ENCODE measurements at regions not wholly inside any gene's neighbourhood (a gene's known extent, or its start where the extent isn't known, plus 50 kb on each side); places are given as distances from the start of the nearest gene placed in this dataset.

GRCh38 chr5:162886717-162887116 is 550.7 kb upstream of the CCNG1 start:
- CTCF ChIA-PET, result interaction anchor here (1.4 kb wide), 1 partner anchor 10 kb away, joined by 3 read pairs; no protein-coding TSS in a partner anchor

GRCh38 chr5:162888268-162888667 is 549.1 kb upstream of the CCNG1 start:
- ChIA-PET POLR2A (no interaction called here), CTCF (no interaction called here)
- DNase-seq (ENCODE audit: extremely low spot score), result no peak
- TF ChIP-seq, protein P1, sequence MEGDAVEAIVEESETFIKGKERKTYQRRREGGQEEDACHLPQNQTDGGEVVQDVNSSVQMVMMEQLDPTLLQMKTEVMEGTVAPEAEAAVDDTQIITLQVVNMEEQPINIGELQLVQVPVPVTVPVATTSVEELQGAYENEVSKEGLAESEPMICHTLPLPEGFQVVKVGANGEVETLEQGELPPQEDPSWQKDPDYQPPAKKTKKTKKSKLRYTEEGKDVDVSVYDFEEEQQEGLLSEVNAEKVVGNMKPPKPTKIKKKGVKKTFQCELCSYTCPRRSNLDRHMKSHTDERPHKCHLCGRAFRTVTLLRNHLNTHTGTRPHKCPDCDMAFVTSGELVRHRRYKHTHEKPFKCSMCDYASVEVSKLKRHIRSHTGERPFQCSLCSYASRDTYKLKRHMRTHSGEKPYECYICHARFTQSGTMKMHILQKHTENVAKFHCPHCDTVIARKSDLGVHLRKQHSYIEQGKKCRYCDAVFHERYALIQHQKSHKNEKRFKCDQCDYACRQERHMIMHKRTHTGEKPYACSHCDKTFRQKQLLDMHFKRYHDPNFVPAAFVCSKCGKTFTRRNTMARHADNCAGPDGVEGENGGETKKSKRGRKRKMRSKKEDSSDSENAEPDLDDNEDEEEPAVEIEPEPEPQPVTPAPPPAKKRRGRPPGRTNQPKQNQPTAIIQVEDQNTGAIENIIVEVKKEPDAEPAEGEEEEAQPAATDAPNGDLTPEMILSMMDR (IDR thresholded peaks at IDR 0.05; ENCODE audit: control extremely low read depth, extremely low read depth, low read depth, missing control alignments), result no peak

More at GRCh38 chr5:162886717-162887116, 550.7 kb upstream of the CCNG1 start:
- TF ChIP-seq, protein P1 (IDR thresholded peaks at IDR 0.05; ENCODE audit: control extremely low read depth, extremely low read depth, low read depth, missing control alignments), result no peak
- no peak for DNase-seq (ENCODE audit: extremely low spot score)
- POLR2A ChIA-PET, result no interaction called here

DNA sequence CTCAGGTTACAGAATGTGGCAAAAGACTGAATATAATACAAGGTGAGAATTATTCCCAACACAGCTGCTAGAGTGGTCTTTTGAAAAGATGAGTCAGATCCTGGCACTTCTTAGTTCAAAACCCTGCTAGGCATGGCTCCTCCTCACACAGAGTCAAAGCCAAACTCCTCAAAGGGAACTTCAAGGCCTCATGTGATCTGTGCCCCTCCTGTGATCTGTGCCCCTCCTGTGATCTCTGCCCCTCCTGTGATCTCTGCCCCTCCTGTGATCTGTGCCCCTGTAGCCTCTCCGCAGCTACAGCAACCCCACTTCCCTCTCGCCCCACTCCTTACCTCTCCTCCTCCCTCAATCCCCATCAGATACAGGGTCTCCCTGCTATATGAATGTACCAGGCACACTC is 525.5 kb upstream of the CCNG1 start:
- POLR2A ChIA-PET, result no interaction called here
- TF ChIP-seq, protein P1 (IDR thresholded peaks at IDR 0.05; ENCODE audit: control extremely low read depth, extremely low read depth, low read depth, missing control alignments), result no peak
- CTCF ChIA-PET, result no interaction called here
- no peak for DNase-seq (ENCODE audit: extremely low spot score)

DNA sequence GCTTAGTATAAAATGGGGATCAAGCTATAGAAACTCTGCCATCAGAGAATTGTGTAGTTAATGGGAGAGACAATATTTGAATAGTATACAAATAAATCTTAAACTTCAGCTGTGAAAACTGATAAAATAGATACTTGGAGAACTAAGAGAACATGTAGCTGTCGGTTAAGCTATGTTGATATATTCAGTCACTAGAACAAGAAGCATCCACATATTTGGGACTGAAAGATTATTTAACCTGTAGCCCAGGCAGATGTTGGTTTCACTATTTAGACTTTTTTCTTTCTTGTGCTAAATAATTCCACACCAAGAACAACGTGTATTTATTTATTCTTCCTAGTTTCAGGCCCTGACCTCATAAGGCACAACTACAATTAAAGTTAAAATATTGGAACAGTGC is 521.0 kb upstream of the CCNG1 start:
- POLR2A ChIA-PET, result no interaction called here
- DNase-seq (ENCODE audit: extremely low spot score), result no peak
- TF ChIP-seq, protein P1 (IDR thresholded peaks at IDR 0.05; ENCODE audit: control extremely low read depth, extremely low read depth, low read depth, missing control alignments), result no peak
- CTCF ChIA-PET, result no interaction called here

GRCh38 chr5:162929104-162929503 is 508.3 kb upstream of the CCNG1 start:
- DNase-seq (ENCODE audit: extremely low spot score), result no peak
- TF ChIP-seq, protein P1 (IDR thresholded peaks at IDR 0.05; ENCODE audit: control extremely low read depth, extremely low read depth, low read depth, missing control alignments), result no peak
- CTCF ChIA-PET, result no interaction called here
- POLR2A ChIA-PET, result no interaction called here

DNA sequence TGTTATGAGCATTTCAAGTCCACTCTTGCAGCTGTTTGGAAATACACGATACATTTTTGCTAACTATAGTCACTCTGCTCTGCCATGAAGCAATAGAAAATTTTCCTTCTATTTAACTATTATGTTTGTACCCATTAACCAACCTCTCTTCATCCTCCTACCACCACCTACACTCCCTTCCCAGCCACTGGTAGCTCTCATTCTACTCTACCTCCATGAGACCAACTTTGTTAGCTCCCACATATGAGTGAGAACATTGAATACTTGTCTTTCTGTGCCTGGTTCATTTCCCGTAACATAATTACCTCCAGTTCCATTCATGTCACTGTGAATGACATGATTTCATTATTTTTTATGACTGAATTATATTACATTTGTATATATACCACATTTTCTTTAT is 505.9 kb upstream of the CCNG1 start:
- DNase-seq (ENCODE audit: extremely low spot score), result no peak
- ChIA-PET POLR2A (no interaction called here), CTCF (no interaction called here)
- TF ChIP-seq, protein P1 (IDR thresholded peaks at IDR 0.05; ENCODE audit: control extremely low read depth, extremely low read depth, low read depth, missing control alignments), result no peak

DNA sequence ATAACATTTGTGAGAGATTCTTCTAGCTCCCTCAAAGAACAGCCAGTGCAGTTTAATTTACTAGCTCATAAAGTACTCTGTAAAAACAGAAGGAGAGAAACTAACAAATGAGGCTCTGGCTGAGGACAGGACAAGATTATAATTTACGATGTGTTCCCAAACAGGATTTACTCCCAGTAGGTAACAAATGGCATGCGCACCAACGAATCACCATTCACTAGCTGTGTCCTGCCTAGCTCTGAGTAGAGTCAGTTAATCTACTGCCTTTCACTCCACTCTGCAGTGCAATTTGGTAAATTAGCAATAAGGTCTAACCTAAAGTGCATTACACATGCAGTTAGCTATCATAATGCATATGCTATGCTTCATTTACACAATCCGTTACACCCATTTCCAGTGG is 497.4 kb upstream of the CCNG1 start:
- CTCF ChIA-PET, result interaction anchor here (1.1 to 1.3 kb wide), 2 partner anchors 12 to 25 kb away, joined by 3 read pairs; no protein-coding TSS in a partner anchor
- POLR2A ChIA-PET, result interaction anchor here (0.6 kb wide), 1 partner anchor 68 kb away, joined by 6 read pairs; no protein-coding TSS in a partner anchor

More for the DNA sequence above, 497.4 kb upstream of the CCNG1 start:
- DNase-seq (ENCODE audit: extremely low spot score), result no peak
- TF ChIP-seq, protein P1 (IDR thresholded peaks at IDR 0.05; ENCODE audit: control extremely low read depth, extremely low read depth, low read depth, missing control alignments), result no peak
